ENCODE measurements at regions not wholly inside any gene's neighbourhood (a gene's known extent, or its start where the extent isn't known, plus 50 kb on each side); places are given as distances from the start of the nearest gene placed in this dataset.
A peak's percentile ranks its signal among the peaks of the same experiment; 100 is the strongest.

GRCh38 chr6:134866563-134866962 is 83.3 kb downstream of the ALDH8A1 start:
- DNase-seq (ENCODE audit: low spot score) = no peak

- DNase-seq (ENCODE audit: low spot score) = no peak
Observed at GRCh38 chr6:134864558-134864957, 85.3 kb downstream of the ALDH8A1 start.

GRCh38 chr6:134863763-134864510 is 86.0 kb downstream of the ALDH8A1 start:
- no peak for DNase-seq (ENCODE audit: low spot score)

GRCh38 chr6:134854366-134854765 is 95.5 kb downstream of the ALDH8A1 start:
- DNase-seq (ENCODE audit: low spot score) = no peak

GRCh38 chr6:134853111-134854055 is 96.5 kb downstream of the ALDH8A1 start:
- DNase-seq (ENCODE audit: low spot score) = no peak

GRCh38 chr6:134851548-134851947 is 98.4 kb downstream of the ALDH8A1 start:
- DNase-seq (ENCODE audit: low spot score) = no peak

- DNase-seq (ENCODE audit: low spot score) = no peak
Observed at GRCh38 chr6:134850721-134851305, 99.1 kb downstream of the ALDH8A1 start.

- DNase-seq (ENCODE audit: low spot score) = no peak
Observed at GRCh38 chr6:134849920-134850447, 99.9 kb downstream of the ALDH8A1 start.

- no peak for DNase-seq (ENCODE audit: low spot score)
Observed at GRCh38 chr6:134848076-134848475, 101.8 kb downstream of the ALDH8A1 start.

GRCh38 chr6:134846865-134847264 is 103.0 kb downstream of the ALDH8A1 start:
- no peak for DNase-seq (ENCODE audit: low spot score)

GRCh38 chr6:134846031-134846430 is 103.9 kb downstream of the ALDH8A1 start:
- no peak for DNase-seq (ENCODE audit: low spot score)

- DNase-seq (ENCODE audit: low spot score) = no peak
Observed at GRCh38 chr6:134844120-134844519, 105.8 kb downstream of the ALDH8A1 start.

GRCh38 chr6:134840086-134840867 is 109.6 kb downstream of the ALDH8A1 start:
- no peak for DNase-seq (ENCODE audit: low spot score)

GRCh38 chr6:134835993-134836392 is 113.9 kb downstream of the ALDH8A1 start:
- DNase-seq (ENCODE audit: low spot score) = no peak

GRCh38 chr6:134830940-134831339 is 119.0 kb downstream of the ALDH8A1 start:
- no peak for DNase-seq (ENCODE audit: low spot score)

GRCh38 chr6:134830194-134830593 is 119.7 kb downstream of the ALDH8A1 start:
- DNase-seq (ENCODE audit: low spot score) = no peak

GRCh38 chr6:134828641-134829040 is 121.3 kb downstream of the ALDH8A1 start:
- no peak for DNase-seq (ENCODE audit: low spot score)

- no peak for DNase-seq (ENCODE audit: low spot score)
Observed at GRCh38 chr6:134826889-134827737, 122.8 kb downstream of the ALDH8A1 start.

GRCh38 chr6:134823710-134824034 is 126.2 kb downstream of the ALDH8A1 start:
- DNase-seq (ENCODE audit: low spot score) = no peak

- DNase-seq (ENCODE audit: low spot score) = peak; percentile 82
Observed at GRCh38 chr6:134822920-134823709, 126.8 kb downstream of the ALDH8A1 start.
